Pulmonary artery endothelial cell (primary cell): ENCODE measurements at regions not wholly inside any gene's neighbourhood (a gene's known extent, or its start where the extent isn't known, plus 50 kb on each side); places are given as distances from the start of the nearest gene placed in this dataset.

Experiments used
- DNase-seq: peaks from one replicate; pipeline ENCODE4 v3.0.0-alpha.2; 2011; ENCODE audit warnings: low read depth, low spot score

- DNase-seq, result no peak
These were observed 403.1 kb upstream of the CDH11 start for GRCh38 chr16:65524997-65525396.

- DNase-seq, result no peak
These were observed 402.4 kb upstream of the CDH11 start for GRCh38 chr16:65524231-65524630.

- DNase-seq, result no peak
These were observed 401.6 kb upstream of the CDH11 start for GRCh38 chr16:65523283-65523944.

GRCh38 chr16:65522412-65522811 lies 400.5 kb upstream of the CDH11 start:
- DNase-seq, result no peak

GRCh38 chr16:65521633-65522328 lies 399.9 kb upstream of the CDH11 start:
- no peak for DNase-seq

- DNase-seq, result no peak
These were observed 397.5 kb upstream of the CDH11 start for GRCh38 chr16:65519402-65519801.

GRCh38 chr16:65515193-65515592 lies 393.3 kb upstream of the CDH11 start:
- no peak for DNase-seq

GRCh38 chr16:65510850-65511249 lies 389.0 kb upstream of the CDH11 start:
- no peak for DNase-seq

- no peak for DNase-seq
These were observed 388.4 kb upstream of the CDH11 start for GRCh38 chr16:65510241-65510640.

GRCh38 chr16:65509172-65509571 lies 387.3 kb upstream of the CDH11 start:
- no peak for DNase-seq

- DNase-seq, result no peak
These were observed 379.1 kb upstream of the CDH11 start for GRCh38 chr16:65500919-65501318.

- no peak for DNase-seq
These were observed 378.1 kb upstream of the CDH11 start for GRCh38 chr16:65500007-65500406.

GRCh38 chr16:65499566-65499965 lies 377.7 kb upstream of the CDH11 start:
- DNase-seq, result no peak

GRCh38 chr16:65497571-65497970 lies 375.7 kb upstream of the CDH11 start:
- DNase-seq, result no peak

- DNase-seq, result no peak
These were observed 373.2 kb upstream of the CDH11 start for GRCh38 chr16:65495106-65495505.

- no peak for DNase-seq
These were observed 372.7 kb upstream of the CDH11 start for GRCh38 chr16:65494609-65495008.

GRCh38 chr16:65494080-65494479 lies 372.2 kb upstream of the CDH11 start:
- no peak for DNase-seq

GRCh38 chr16:65490286-65490685 lies 368.4 kb upstream of the CDH11 start:
- no peak for DNase-seq

- no peak for DNase-seq
These were observed 367.7 kb upstream of the CDH11 start for GRCh38 chr16:65489531-65490023.

GRCh38 chr16:65487231-65487630 lies 365.4 kb upstream of the CDH11 start:
- DNase-seq, result no peak

GRCh38 chr16:65481956-65482355 lies 360.1 kb upstream of the CDH11 start:
- no peak for DNase-seq

- no peak for DNase-seq
These were observed 358.6 kb upstream of the CDH11 start for GRCh38 chr16:65480281-65481091.
